RWPE1 (cell line): ENCODE measurements at regions not wholly inside any gene's neighbourhood (a gene's known extent, or its start where the extent isn't known, plus 50 kb on each side); places are given as distances from the start of the nearest gene placed in this dataset.

ENCODE experiments used
- CTCF ChIA-PET: fragments of 350-600 bp; sonication (Branson Sonifier 250); formaldehyde crosslinking; extraction: SDS; loops from one replicate; lab custom pipeline; 2021; lab: Yijun Ruan, JAX
- POLR2A ChIA-PET: fragments of 400-600 bp; formaldehyde crosslinking; extraction: SDS; loops from one replicate; lab custom pipeline; 2020; ENCODE audit warnings: antibody characterized with exemption; ENCODE audit not compliant: low non-redundant PET; lab: Yijun Ruan, JAX
- DNase-seq: peaks from one replicate; pipeline ENCODE4 v3.0.0; 2012; ENCODE audit warnings: low spot score
- H3K27ac ChIP-seq: fragments of 450-650 bp; 2 replicates; pipeline ENCODE4 v1.5.1; 2017
- CTCF ChIP-seq: fragments of 450-650 bp; conservative IDR thresholded peaks from 2 replicates; pipeline ENCODE4 v1.5.1; 2017; ENCODE audit warnings: low read depth, mild to moderate bottlenecking

- no peak for DNase-seq
- CTCF ChIA-PET, result no interaction called here
These were observed 437.0 kb downstream of the FUT8 start for GRCh38 chr14:65849558-65849957.

GRCh38 chr14:65850429-65851135 lies 438.1 kb downstream of the FUT8 start:
- ChIA-PET POLR2A (no interaction called here), CTCF (no interaction called here)
- no peak for DNase-seq
- TF ChIP-seq CTCF, result no peak
- no peak overlapping the region for H3K27ac ChIP-seq

More at GRCh38 chr14:65849558-65849957, 437.0 kb downstream of the FUT8 start:
- POLR2A ChIA-PET, result no interaction called here
- no peak overlapping the region for H3K27ac ChIP-seq
- TF ChIP-seq CTCF, result no peak

DNA sequence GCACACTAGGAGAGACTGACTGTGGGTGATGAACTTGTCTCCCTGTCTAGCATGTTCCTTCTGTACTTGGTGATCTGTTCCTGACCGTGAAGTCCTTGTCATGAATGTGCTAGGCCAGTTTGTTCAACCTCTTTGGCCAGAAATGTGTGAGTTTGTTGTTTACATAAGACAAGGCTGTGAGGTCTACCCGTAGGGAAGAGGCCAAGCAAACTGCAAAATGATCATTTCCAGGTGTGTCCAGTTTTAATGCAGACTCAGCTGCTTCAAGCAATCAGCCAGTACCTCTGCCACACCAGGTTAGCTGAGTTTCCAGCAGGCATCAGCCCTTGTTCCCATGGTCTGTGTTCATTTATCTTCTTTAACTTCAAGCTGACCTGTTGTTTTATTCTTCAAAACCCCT lies 440.2 kb downstream of the FUT8 start:
- CTCF ChIA-PET, result no interaction called here
- no peak for TF ChIP-seq CTCF
- DNase-seq, result no peak
- H3K27ac ChIP-seq, result no peak overlapping the region
- POLR2A ChIA-PET, result no interaction called here

DNA sequence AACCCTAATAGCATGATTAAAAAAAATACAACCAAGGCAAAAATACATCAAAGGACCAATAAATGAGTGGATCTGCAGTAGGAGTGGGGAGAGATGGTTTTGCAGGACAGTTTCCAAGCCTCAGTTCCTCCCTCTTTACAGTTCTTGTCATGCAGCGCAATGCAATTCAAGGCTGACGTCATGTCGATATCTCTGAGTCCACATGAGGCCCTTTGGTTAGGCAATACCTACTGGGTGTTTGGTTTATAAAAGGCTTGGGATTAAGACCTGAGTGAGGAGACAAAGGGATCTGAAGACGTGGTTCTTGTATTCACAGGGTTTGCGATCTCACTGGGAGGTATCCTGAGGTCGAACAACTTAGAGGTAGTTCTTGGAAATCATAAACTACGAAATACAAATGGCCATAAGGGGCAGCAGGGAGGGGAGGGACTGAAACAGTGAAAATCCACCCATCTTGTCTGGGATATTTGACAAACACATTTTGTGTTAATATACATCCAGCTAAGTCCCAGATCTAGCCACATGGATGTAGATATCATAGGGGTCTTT lies 441.0 kb downstream of the FUT8 start:
- no peak overlapping the region for H3K27ac ChIP-seq
- ChIA-PET CTCF (no interaction called here), POLR2A (no interaction called here)
- no peak for DNase-seq
- TF ChIP-seq CTCF, result no peak

- TF ChIP-seq CTCF, result no peak
- DNase-seq, result no peak
- ChIA-PET POLR2A (no interaction called here), CTCF (no interaction called here)
- H3K27ac ChIP-seq, result no peak overlapping the region
These were observed 441.7 kb downstream of the FUT8 start for GRCh38 chr14:65854215-65854614.

DNA sequence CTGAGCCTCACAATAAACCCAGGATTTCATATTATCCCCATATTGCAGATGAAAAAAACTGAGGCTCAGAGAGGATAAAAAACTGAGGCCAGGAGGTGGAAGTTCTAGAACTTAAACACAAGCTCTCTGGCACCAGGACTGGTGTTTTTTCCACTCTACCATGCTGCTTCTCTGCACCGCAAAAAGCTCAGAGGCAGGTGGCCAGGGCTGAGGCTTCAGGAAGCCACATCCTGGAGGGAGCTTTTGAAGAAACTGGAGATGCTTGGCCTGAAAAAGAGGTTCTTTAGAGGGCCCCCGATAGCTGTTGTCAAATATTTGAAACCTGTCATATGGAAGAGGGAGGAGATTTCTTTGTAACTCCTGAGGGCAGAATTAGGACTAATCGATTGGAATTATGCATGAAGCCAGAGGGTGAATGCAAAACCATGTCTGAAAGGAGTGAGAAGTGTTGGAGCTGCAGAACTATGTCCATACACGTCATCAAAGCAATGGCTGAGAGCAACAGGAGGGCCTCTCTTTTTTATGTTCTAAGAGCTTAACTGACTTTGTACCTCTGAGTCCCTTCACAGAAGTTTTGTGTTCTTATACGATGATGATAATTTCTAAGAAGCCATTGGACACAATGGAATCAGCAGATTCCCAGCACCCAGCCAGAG lies 448.6 kb downstream of the FUT8 start:
- ChIA-PET CTCF (interaction anchor here (0.5 kb wide), 1 partner anchor 30 kb away, joined by 4 read pairs; no protein-coding TSS in a partner anchor), POLR2A (no interaction called here)
- TF ChIP-seq CTCF, result no peak
- DNase-seq, result no peak
- H3K27ac ChIP-seq, result no peak overlapping the region
